Right lobe of liver (tissue), 4 donors: ENCODE measurements at regions not wholly inside any gene's neighbourhood (a gene's known extent, or its start where the extent isn't known, plus 50 kb on each side); places are given as distances from the start of the nearest gene placed in this dataset.
"Not testable (repeated sequence)": the region's sequence is repeated elsewhere in the genome, so short reads cannot be mapped to it uniquely, and the experiment has no call there.

Experiments used
- CTCF ChIP-seq, 4 donors: fragments of 200-600 bp in 3 of 4; fragments of 450-650 bp in 1 of 4; IDR thresholded peaks; one replicate each; pipeline versions ENCODE4 v1.5.1 to v1.8.0; 2016 to 2022; ENCODE audit warnings: antibody characterized with exemption in 4 of 4, mild to moderate bottlenecking in 2 of 4
- POLR2A ChIP-seq: fragments of 450-650 bp; IDR thresholded peaks from one replicate; pipeline ENCODE4 v1.6.1; 2017; ENCODE audit warnings: antibody characterized with exemption, mild to moderate bottlenecking
- donor health status: DM: no; HTN: no; CAD: no.
- donor health status: DM: no; HTN: no; CAD: no.
- donor health status: DM: no; HTN: yes; CAD: no.

GRCh38 chr2:111595072-111595471 is 288.9 kb downstream of the ANAPC1 start:
- TF ChIP-seq CTCF (IDR thresholded peaks at IDR 0.05); POLR2A: not testable (repeated sequence)
